ENCODE measurements at regions not wholly inside any gene's neighbourhood (a gene's known extent, or its start where the extent isn't known, plus 50 kb on each side); places are given as distances from the start of the nearest gene placed in this dataset.

DNA sequence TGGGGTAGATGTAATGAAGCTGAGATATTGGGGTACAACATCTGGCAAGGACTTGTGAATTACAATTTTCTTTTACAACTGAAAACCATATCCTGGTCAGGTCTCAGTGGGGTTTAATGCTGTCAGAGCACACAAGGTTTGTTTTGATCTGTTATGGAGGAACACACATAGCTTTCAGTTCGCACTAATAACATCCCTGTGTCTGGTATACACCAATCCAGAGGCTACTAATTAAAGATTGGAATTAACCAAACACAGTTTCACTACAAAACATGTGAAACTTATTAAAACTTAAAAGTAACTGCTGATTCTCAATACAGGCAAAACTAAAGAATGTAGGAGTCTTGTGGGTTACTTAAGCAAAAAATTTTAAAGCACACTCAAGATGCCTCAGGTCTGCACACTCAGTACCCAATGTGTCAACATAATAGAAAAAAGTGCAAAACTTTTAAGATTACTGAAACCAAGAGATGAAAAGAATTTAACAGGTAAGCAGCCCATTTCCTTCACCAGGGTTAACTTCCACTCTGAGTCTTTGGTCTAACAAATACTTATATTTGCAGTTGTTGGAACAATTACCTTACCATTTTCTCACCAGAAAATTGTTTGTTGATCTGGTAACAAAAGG lies 77.4 kb downstream of the LLPH start:
- Histone ChIP-seq H3K9me3 (ENCODE audit: insufficient read depth, low read depth, low read length) (no peaks in the 10 kb centered on the region), H3K27me3 (ENCODE audit: insufficient read depth, low read length) (no peaks in the 10 kb centered on the region), H3K4me1 (ENCODE audit: insufficient read depth, low read length) (no peaks in the 10 kb centered on the region), H3K9ac (ENCODE audit: low read depth, low read length) (no peak overlapping the region), H3K4me3 (ENCODE audit: low read length) (no peak overlapping the region), H3K27ac (ENCODE audit: low read depth, low read length) (no peak overlapping the region), H3K36me3 (ENCODE audit: insufficient read depth, low read length) (no peaks in the 10 kb centered on the region)
- 100% methylated on average over 1 of the region's 1 CpG for WGBS

DNA sequence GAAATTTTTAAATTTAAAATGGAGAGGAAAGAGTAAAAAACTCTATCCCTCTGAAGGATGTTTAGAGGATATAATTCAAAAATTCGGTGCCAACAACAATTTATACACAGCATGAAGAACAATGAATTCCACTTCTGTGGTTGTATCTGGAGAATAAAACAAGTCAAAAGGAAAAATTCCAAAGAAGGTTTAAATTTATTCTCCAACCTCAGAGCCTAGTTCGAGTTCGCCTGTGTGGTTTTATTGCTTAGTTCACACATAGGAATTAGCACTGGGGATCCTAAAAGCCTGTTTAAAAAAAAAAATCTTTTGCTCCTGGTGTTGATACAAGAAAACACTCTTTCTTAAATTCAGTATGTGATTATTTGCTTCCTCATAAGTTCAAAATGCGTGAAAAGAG lies 79.2 kb downstream of the LLPH start:
- H3K4me1 ChIP-seq (ENCODE audit: insufficient read depth, low read length) = no peaks in the 10 kb centered on the region
- H3K27me3 ChIP-seq (ENCODE audit: insufficient read depth, low read length) = no peaks in the 10 kb centered on the region

DNA sequence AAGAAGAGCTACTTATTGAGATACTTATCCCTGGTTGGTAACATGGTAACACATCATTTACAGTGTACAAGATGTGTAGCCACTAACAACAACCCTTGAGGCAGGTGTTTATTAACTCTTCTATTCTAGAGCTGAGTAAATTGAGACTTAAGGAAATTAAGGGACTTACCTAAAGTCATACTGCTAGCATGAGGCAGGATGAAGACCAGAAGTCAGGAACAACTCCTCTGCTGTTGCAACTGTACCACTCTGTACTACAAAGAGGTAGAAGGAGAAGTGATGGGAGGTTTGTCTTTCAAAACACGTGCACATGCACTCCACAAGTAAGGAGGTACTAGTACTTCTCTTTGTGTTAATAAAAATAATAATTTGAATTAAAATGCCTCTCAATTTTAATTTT lies 79.9 kb downstream of the LLPH start:
- no peaks in the 10 kb centered on the region for H3K9me3 ChIP-seq (ENCODE audit: insufficient read depth, low read depth, low read length)
- WGBS = no CpG with 5 or more reads among the region's 1 CpG
- no peaks in the 10 kb centered on the region for H3K36me3 ChIP-seq (ENCODE audit: insufficient read depth, low read length)
- H3K4me1 ChIP-seq (ENCODE audit: insufficient read depth, low read length) = no peaks in the 10 kb centered on the region
- no peak overlapping the region for H3K9ac ChIP-seq (ENCODE audit: low read depth, low read length)
- H3K4me3 ChIP-seq (ENCODE audit: low read length) = no peak overlapping the region
- H3K27ac ChIP-seq (ENCODE audit: low read depth, low read length) = no peak overlapping the region
- no peaks in the 10 kb centered on the region for H3K27me3 ChIP-seq (ENCODE audit: insufficient read depth, low read length)

More for the DNA sequence above, 79.2 kb downstream of the LLPH start:
- no peaks in the 10 kb centered on the region for H3K9me3 ChIP-seq (ENCODE audit: insufficient read depth, low read depth, low read length)
- no peak overlapping the region for H3K4me3 ChIP-seq (ENCODE audit: low read length)
- H3K9ac ChIP-seq (ENCODE audit: low read depth, low read length) = no peak overlapping the region
- no CpG with 5 or more reads among the region's 4 CpGs for WGBS
- no peak overlapping the region for H3K27ac ChIP-seq (ENCODE audit: low read depth, low read length)
- H3K36me3 ChIP-seq (ENCODE audit: insufficient read depth, low read length) = no peaks in the 10 kb centered on the region

DNA sequence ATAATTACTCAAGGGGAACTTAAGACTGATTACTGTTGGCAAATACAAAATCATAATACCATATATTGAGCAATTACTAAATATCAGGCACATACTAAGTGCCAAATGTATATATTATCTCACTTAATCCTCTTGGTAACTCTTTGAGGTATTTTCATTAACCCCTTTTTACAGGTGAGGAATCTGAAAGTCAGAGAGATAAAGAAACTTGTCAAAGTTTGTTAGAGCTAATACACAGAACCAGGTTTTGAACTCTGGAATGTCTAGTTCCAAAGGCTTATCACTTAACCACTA lies 80.3 kb downstream of the LLPH start:
- Histone ChIP-seq H3K9me3 (ENCODE audit: insufficient read depth, low read depth, low read length) (no peaks in the 10 kb centered on the region), H3K4me1 (ENCODE audit: insufficient read depth, low read length) (no peaks in the 10 kb centered on the region), H3K36me3 (ENCODE audit: insufficient read depth, low read length) (no peaks in the 10 kb centered on the region), H3K27me3 (ENCODE audit: insufficient read depth, low read length) (no peaks in the 10 kb centered on the region), H3K4me3 (ENCODE audit: low read length) (no peak overlapping the region), H3K9ac (ENCODE audit: low read depth, low read length) (no peak overlapping the region), H3K27ac (ENCODE audit: low read depth, low read length) (no peak overlapping the region)

DNA sequence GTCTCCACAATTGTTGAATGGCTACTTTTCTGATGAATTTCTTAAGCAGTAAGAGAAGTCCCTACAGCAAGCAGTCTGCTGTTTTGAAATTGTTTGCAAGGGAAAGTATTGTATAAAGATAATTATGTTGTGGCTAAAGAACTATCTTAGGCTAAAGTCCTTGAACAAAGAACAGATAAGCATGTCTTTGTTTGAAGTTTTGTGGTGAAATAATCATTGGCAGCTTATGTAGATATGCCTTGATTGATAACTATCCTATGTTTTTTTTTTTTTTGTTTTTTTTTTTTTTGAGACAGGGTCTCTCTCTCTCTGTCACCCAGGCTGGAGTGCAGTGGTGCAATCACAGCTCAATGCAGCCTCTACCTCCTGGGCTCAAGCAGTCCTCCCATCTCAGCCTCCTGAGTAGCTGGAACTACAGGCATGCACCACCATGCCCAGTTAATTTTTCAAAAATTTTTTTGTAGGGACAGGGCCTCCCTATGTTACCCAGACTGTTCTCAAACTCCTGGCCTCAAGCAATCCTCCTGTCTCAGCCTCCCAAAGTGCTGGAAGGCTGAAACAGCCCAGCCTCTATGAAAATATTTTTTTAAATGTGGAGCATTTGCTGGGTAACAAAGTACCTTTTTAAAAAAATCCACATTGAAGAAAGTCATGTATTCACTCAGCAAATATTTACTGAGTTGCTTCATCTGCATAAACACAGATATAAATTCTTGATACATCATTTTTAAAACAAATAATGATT lies 80.8 kb downstream of the LLPH start:
- H3K4me1 ChIP-seq (ENCODE audit: insufficient read depth, low read length) = no peaks in the 10 kb centered on the region
- H3K36me3 ChIP-seq (ENCODE audit: insufficient read depth, low read length) = no peaks in the 10 kb centered on the region
- no peak overlapping the region for H3K9ac ChIP-seq (ENCODE audit: low read depth, low read length)
- H3K27ac ChIP-seq (ENCODE audit: low read depth, low read length) = no peak overlapping the region
- H3K4me3 ChIP-seq (ENCODE audit: low read length) = no peak overlapping the region
- H3K27me3 ChIP-seq (ENCODE audit: insufficient read depth, low read length) = no peaks in the 10 kb centered on the region
- no peaks in the 10 kb centered on the region for H3K9me3 ChIP-seq (ENCODE audit: insufficient read depth, low read depth, low read length)

DNA sequence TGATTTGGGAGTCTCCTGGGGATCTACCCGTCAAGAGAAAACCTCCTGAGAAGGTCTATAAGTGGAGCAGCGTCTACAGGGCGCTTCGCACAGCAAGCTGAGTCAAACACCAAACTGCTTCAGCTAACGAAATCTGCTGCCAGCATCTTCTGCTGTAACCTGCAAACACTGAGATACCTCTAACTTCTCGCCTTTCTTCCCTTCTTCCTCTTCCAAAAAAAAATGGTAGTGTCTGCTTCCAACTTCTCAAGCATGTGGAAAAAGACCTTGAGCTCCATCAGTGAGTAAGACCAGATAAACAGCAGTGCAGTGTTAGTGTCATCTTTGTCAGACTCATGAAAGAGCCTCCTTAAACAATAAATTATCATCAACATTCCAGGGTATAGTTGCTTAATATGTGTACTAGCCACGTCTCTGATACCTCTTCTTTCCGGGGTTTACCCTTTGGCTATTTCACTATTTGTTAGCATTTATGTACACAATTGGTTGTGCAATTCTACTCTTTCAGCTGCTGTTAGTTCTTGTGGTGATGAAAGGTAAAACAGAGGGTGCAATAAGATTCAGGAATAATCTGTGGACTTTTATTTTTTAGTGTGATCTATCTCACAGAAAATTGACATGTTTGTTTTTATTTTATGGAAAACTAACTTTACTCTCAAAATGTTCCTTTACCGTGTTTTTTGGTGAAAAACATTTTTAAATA lies 81.6 kb downstream of the LLPH start:
- no peaks in the 10 kb centered on the region for H3K36me3 ChIP-seq (ENCODE audit: insufficient read depth, low read length)
- H3K9me3 ChIP-seq (ENCODE audit: insufficient read depth, low read depth, low read length) = no peaks in the 10 kb centered on the region
- no peaks in the 10 kb centered on the region for H3K4me1 ChIP-seq (ENCODE audit: insufficient read depth, low read length)
- no peak overlapping the region for H3K9ac ChIP-seq (ENCODE audit: low read depth, low read length)
- WGBS = 91% methylated on average over 8 of the region's 9 CpGs
- no peaks in the 10 kb centered on the region for H3K27me3 ChIP-seq (ENCODE audit: insufficient read depth, low read length)
- H3K27ac ChIP-seq (ENCODE audit: low read depth, low read length) = no peak overlapping the region
- no peak overlapping the region for H3K4me3 ChIP-seq (ENCODE audit: low read length)

DNA sequence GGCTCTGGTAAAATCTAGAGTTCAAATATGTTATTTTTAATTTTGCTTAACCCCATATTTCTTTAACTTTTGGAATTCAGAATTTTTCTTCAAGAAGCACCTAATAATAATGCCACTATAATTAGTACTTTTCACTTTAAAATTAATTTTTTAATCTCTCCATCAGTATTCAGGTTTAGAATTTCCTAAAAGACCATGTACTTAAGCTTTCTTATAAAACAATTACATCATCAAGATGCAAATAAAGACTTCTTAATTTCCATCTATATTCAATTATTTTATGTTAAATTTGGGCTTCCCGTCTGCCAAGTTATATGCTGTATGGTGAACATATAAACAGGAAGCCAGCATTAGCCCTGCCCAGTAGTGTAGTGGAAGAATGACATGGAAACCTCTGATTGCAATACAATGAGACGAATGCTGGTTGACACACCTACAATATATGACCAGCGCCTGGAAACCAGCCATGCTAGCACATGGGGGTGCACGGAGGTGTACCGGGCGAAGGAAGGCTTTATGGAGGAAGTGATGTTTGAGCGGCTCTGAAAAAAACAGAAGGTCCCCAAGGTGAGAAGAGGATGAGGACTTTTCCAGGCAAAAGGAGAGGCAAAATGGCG lies 82.2 kb downstream of the LLPH start:
- H3K27ac ChIP-seq (ENCODE audit: low read depth, low read length) = no peak overlapping the region
- no peaks in the 10 kb centered on the region for H3K36me3 ChIP-seq (ENCODE audit: insufficient read depth, low read length)
- no peak overlapping the region for H3K9ac ChIP-seq (ENCODE audit: low read depth, low read length)
- 94% methylated on average over 8 of the region's 8 CpGs for WGBS
- no peaks in the 10 kb centered on the region for H3K4me1 ChIP-seq (ENCODE audit: insufficient read depth, low read length)
- no peaks in the 10 kb centered on the region for H3K9me3 ChIP-seq (ENCODE audit: insufficient read depth, low read depth, low read length)
- H3K27me3 ChIP-seq (ENCODE audit: insufficient read depth, low read length) = no peaks in the 10 kb centered on the region
- no peak overlapping the region for H3K4me3 ChIP-seq (ENCODE audit: low read length)

DNA sequence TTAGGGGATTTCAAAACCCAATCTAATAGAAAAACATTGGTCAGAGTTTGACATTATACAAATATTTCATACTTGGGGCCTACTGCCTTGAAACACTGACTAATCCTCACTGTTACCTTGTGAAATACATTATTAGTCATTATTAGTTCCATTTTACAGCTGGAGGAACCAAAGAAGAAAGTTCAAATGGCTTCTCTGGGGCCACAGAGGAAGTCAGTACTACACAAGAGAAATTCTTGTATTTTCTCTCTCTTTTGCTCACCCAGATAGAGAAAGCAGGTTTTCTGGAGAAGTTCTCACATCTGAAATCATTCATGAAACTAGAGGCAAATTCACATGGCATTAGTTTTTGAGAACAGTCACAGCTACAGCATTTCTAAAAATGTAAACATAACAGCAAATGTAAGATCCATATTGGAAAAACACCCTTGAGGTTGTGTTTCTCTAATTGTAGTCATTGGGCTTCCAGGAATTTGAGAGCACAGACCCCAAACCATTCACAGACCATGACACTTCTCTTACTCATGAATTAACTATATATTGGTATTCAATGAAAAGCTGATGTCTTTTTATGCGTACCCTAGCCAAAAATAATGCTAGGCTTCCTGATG lies 83.0 kb downstream of the LLPH start:
- no peaks in the 10 kb centered on the region for H3K4me1 ChIP-seq (ENCODE audit: insufficient read depth, low read length)
- no peaks in the 10 kb centered on the region for H3K9me3 ChIP-seq (ENCODE audit: insufficient read depth, low read depth, low read length)
- H3K36me3 ChIP-seq (ENCODE audit: insufficient read depth, low read length) = no peaks in the 10 kb centered on the region
- H3K27ac ChIP-seq (ENCODE audit: low read depth, low read length) = no peak overlapping the region
- WGBS = 100% methylated on average over 1 of the region's 1 CpG
- no peak overlapping the region for H3K4me3 ChIP-seq (ENCODE audit: low read length)
- H3K27me3 ChIP-seq (ENCODE audit: insufficient read depth, low read length) = no peaks in the 10 kb centered on the region
- no peak overlapping the region for H3K9ac ChIP-seq (ENCODE audit: low read depth, low read length)

DNA sequence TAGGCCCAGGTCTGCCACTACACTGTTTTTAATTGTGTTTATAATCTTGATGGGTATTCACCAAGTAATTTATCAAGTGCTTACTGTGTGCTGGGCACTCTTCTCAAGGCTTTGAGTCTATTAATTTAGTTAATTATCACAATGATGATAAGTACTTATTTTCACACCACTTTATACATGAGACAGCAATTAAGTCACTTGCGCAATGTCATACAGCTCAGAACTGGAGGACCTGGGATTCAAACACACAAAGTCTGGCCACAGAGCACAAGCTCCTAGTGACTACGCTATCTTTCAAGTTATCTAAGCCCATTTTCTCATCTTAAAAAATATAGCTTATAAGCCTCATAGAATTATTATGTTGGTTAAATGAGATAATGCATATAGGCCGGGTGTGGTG lies 85.0 kb downstream of the LLPH start:
- no peak overlapping the region for H3K9ac ChIP-seq (ENCODE audit: low read depth, low read length)
- H3K4me1 ChIP-seq (ENCODE audit: insufficient read depth, low read length) = no peaks in the 10 kb centered on the region
- no peak overlapping the region for H3K4me3 ChIP-seq (ENCODE audit: low read length)
- no peaks in the 10 kb centered on the region for H3K27me3 ChIP-seq (ENCODE audit: insufficient read depth, low read length)
- H3K9me3 ChIP-seq (ENCODE audit: insufficient read depth, low read depth, low read length) = no peaks in the 10 kb centered on the region
- H3K27ac ChIP-seq (ENCODE audit: low read depth, low read length) = no peak overlapping the region
- 100% methylated on average over 3 of the region's 3 CpGs for WGBS
- no peaks in the 10 kb centered on the region for H3K36me3 ChIP-seq (ENCODE audit: insufficient read depth, low read length)

DNA sequence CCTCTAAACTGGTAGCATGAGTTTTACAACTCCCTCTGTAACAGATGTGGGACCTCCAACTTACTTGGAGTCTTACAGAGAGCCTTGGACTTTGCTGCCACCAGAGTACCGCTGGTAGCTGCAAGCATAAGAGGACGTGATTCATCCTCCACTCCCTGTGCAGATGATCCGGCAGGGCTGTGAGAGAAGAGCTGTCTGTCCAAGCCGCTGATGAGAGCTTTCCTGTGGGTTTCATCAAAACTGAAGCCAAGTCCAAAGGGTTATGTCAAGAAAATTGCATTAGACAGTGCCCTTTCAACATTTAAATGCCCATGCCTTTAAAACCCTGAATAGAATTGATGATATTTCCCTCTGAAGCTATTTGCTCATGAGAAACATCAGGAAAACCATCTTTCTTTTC lies 85.8 kb downstream of the LLPH start:
- H3K4me1 ChIP-seq (ENCODE audit: insufficient read depth, low read length) = no peaks in the 10 kb centered on the region
- H3K9me3 ChIP-seq (ENCODE audit: insufficient read depth, low read depth, low read length) = no peaks in the 10 kb centered on the region
- no peak overlapping the region for H3K9ac ChIP-seq (ENCODE audit: low read depth, low read length)
- no peak overlapping the region for H3K27ac ChIP-seq (ENCODE audit: low read depth, low read length)
- H3K36me3 ChIP-seq (ENCODE audit: insufficient read depth, low read length) = no peaks in the 10 kb centered on the region
- H3K27me3 ChIP-seq (ENCODE audit: insufficient read depth, low read length) = no peaks in the 10 kb centered on the region
- H3K4me3 ChIP-seq (ENCODE audit: low read length) = no peak overlapping the region
- 89% methylated on average over 4 of the region's 4 CpGs for WGBS

DNA sequence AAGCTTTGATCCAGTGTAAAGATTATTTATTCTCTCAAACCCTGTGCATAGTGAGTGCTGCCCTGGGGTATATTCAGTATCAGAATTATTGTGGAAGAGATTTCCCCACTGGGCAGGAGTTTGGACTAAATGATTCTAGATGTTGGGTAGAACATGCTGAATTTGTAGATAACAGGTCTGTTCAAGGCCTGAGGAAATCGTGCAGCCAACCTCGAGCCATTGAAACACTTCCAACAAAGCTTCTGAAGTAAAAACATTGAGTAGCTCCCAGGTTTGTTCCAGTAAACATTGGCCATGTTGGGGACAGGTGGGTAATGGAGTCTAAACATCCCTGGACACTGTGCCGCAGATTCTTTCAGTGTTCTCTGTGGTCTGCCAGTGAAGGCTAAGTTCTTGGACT lies 87.5 kb downstream of the LLPH start:
- Histone ChIP-seq H3K4me3 (ENCODE audit: low read length) (no peak overlapping the region), H3K27ac (ENCODE audit: low read depth, low read length) (no peak overlapping the region), H3K9ac (ENCODE audit: low read depth, low read length) (no peak overlapping the region), H3K27me3 (ENCODE audit: insufficient read depth, low read length) (no peaks in the 10 kb centered on the region), H3K36me3 (ENCODE audit: insufficient read depth, low read length) (no peaks in the 10 kb centered on the region), H3K9me3 (ENCODE audit: insufficient read depth, low read depth, low read length) (no peaks in the 10 kb centered on the region), H3K4me1 (ENCODE audit: insufficient read depth, low read length) (no peaks in the 10 kb centered on the region)
- WGBS = 91% methylated on average over 3 of the region's 3 CpGs

Data from HUES64 (cell line).